ENCODE measurements at regions not wholly inside any gene's neighbourhood (a gene's known extent, or its start where the extent isn't known, plus 50 kb on each side); places are given as distances from the start of the nearest gene placed in this dataset.

DNA sequence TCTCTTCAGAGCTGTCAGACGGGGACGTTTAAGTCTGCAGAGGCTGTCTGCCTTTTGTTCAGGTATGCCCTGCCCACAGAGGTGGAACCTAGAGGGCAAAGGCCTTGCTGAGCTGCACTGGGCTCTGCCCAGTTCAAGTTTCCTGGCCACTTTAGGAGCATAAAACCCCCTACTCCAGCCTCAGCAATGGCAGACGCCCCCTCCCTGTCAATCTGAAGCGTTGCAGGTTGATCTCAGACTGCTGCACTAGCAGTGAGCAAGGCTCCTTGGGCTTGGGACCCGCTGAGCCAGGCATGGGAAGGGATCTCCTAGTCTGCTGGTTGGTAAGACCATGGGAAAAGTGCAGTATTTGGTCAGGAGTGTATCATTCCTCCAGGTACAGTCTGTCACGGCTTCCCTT, 66.6 kb upstream of the TP53I11 start:
- TF ChIP-seq EZH2 (IDR thresholded peaks at IDR 0.05; ENCODE audit: borderline replicate concordance, low read length): no peak
- TF ChIP-seq, protein P1, sequence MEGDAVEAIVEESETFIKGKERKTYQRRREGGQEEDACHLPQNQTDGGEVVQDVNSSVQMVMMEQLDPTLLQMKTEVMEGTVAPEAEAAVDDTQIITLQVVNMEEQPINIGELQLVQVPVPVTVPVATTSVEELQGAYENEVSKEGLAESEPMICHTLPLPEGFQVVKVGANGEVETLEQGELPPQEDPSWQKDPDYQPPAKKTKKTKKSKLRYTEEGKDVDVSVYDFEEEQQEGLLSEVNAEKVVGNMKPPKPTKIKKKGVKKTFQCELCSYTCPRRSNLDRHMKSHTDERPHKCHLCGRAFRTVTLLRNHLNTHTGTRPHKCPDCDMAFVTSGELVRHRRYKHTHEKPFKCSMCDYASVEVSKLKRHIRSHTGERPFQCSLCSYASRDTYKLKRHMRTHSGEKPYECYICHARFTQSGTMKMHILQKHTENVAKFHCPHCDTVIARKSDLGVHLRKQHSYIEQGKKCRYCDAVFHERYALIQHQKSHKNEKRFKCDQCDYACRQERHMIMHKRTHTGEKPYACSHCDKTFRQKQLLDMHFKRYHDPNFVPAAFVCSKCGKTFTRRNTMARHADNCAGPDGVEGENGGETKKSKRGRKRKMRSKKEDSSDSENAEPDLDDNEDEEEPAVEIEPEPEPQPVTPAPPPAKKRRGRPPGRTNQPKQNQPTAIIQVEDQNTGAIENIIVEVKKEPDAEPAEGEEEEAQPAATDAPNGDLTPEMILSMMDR (IDR thresholded peaks at IDR 0.05; ENCODE audit: low read length): peak; percentile 19; the same call in 1 of the 2 replicates
